Caki2 (cell line): ENCODE measurements at regions not wholly inside any gene's neighbourhood (a gene's known extent, or its start where the extent isn't known, plus 50 kb on each side); places are given as distances from the start of the nearest gene placed in this dataset.
A peak's percentile ranks its signal among the peaks of the same experiment; 100 is the strongest.

Experiments used
- DNase-seq: peaks from one replicate; pipeline ENCODE4 v3.0.0-alpha.2; 2015; ENCODE audit warnings: low read depth
- in situ Hi-C: cut with HindIII; loops from 2 replicates; pipeline ENCODE4 v1.10.0; 2016; ENCODE audit warnings: low sequenced_read_pairs, low pct_unique_long_range_greater_than_20kb, mixed read lengths

DNA sequence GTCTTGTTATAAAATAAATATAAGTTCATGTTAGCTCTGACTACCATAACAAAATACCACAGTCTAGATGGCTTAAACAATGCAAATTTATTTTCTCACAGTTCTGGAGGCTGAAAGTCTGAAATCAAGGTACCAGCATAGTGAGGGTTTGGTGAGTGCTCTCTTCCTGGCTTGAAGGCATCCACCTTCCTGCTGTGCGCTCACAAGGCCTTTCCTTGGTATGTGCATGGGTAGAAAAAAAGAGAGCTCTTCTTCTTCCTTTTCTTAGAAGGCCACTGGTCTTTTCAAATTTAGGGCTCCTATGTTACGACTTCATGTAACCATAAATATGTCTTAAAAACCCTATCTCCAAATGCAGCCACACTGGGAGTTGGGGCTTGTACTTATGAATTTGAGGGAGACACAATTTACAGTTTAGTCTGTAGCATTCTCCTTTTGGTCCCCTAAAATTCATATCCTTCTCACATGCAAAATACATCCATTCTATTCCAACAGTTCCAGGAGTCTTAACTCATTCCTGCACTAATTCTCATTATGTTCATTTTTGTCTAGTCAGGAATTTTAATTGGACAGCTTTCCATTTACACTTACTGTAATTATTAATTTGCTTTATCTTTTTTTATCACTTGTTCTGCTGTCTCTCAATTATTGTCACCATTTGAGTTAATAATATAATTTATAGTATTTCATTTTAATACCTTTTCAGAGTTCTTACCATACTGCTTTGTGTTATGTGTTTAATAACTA lies 381.9 kb upstream of the EPHA7 start:
- in situ Hi-C loops, result no loop called here
- no peak for DNase-seq

DNA sequence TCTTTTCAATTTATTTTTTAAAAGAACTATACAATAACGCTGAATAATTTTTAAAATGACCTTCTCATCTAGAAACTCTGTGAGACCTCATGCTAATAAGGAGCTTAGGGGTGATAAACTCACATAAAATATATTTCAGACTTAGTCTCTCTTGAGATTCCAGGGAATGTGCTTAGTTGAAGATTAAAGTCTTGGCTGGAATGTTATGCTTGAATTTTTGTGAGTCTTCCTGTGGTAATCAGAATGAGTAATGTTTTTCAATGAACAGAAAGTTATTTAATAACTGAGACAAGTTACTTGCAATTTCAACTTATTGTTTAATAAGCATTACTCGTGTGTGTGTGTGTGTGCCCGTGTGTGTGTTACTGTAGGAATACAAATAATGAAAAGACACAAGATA lies 379.9 kb upstream of the EPHA7 start:
- in situ Hi-C loops, result no loop called here
- DNase-seq, result peak; percentile 49

DNA sequence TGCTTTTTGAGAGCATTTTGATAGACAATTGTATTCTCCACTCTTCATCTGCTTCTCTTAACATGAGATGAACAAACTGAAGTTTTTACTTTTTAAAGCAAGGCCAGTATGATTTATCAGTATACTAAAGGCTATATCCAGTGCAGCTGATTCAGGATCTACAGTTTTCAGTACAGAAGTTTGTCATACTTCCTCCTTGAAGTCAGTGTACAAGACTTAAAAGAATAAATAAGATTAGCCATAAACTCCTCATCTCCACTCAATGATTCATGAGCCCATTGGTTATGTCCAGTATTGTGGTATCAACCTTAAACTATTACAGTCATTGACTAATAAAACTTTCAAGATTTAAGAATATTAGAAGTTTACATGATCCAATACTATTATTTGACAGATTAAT lies 374.8 kb upstream of the EPHA7 start:
- in situ Hi-C loops, result no loop called here
- no peak for DNase-seq

DNA sequence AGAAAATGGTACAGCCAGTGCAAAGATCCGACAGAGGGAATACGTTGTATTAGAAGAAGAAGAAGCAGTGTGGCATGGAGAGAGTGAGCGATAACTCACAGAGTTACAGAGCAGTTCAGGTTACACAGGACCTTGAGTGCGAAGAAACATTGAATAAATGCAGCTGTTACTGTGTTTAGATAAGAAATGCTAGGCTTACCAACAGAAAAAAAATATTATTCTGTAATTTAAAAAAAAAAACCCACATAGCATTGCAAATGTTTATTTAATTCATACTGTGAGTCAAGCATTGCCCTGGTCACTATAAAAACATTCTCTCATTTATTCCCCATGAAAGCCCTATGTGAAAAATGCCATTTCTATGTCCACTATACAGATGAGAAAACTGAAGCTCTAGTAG lies 373.4 kb upstream of the EPHA7 start:
- peak; percentile 60 for DNase-seq
- in situ Hi-C loops, result no loop called here

DNA sequence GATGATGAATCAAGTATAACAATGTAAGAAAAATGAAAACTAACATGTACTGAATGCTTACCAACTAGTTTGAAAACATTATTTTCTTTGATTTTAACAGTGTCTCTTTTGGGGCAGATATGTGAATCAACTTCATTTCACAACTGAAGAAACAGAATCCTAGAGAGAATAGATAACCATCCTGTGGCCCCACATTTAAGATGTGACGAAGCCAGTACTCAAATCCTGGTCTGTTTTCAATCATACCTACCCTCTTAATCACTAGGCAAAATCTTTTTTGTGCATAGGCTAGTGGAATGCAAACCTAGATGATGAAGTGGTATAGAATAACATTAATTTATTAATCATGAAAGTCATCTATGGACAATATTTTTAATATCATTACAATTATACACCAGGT lies 371.6 kb upstream of the EPHA7 start:
- in situ Hi-C loops, result no loop called here
- DNase-seq, result no peak

DNA sequence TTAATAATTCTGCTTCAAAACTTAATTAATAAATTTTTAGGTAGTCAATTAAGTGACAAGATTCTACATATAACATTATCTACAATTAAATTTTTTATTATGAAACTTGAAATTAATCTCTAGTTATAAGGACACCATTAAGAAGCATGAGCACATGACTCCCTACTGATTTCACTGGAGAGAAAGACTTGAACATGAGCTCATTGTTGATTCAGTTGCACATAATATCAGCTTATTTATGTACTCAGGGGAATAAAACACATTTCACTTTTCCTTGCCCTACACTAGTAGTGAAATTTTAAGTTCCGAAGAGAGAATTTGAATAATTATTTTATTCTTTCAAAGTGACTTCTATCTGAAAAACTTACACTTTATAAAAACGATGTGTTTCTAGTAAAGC lies 370.2 kb upstream of the EPHA7 start:
- in situ Hi-C loops, result no loop called here
- DNase-seq, result no peak

DNA sequence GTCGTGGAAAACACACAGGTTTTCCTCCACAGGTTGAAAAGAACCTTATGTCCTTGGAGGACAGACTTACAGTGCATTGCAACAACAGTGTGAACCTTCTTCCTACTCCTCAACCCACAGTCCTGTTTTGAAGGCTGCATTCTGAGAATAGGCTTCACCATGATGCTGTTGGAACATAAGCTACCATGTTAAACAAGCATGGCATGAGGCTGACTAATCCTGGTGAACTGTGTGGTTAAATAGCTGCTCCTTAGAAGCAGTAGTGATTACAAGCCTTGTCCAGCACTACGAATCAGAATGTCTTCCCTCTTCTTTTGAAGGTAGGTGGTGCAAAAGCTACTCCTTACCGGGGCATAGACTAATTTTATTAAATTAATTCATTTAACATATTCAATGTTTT lies 368.5 kb upstream of the EPHA7 start:
- in situ Hi-C loops, result no loop called here
- DNase-seq, result no peak

DNA sequence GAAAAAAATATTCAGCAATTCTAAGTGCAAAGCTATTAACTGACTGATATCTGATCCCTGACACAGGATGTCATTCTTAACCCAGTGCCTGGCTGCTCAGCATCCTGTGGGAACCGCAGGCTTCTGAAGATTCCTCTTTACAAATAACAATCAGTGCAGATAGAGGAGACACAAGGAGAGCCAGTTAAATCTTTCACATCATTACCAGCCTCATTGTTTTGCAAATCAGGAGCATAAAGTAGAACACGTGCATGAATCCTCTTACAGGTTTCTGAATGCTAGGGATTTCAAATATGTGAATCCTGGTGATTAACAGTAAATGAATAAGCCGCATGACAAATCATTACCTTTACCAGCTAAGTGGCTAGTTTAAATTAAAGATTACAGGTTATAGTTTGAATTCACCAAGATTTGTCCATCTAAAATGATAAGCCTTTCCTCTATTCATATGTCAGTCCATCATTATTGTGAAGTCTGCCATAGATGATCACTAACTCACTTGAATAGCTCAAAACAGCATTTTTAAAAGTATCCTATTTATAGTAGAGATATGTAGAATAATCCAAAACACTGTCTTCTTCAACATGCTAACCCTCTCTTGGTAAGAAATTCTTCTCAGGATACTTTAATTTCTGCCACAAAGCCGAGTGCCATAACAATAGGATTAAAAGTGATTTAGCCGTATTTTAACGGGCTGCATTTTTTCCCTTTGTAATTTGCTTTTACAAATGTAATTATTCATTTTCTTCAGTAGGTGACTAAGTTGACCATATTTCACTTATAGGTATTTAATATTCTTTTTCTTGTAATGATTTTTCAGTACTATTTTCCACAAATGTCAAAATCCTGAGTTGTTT lies 367.3 kb upstream of the EPHA7 start:
- DNase-seq, result peak; percentile 66
- in situ Hi-C loops, result no loop called here

DNA sequence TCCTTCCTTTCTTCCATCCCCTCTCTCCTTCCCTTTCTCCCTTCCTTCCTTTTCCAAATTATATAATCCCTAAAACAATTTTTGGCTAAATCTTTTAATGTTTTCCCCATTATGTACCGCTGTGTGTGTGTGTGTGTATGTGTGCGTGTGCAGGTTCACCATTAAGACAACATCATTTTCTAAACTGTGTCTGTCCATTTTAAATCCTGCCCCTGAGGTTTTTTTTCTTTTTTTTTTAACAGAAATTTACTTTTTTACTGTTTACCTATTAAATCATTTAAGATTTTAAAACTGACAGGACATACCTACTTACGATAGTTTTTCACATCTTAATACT lies 366.3 kb upstream of the EPHA7 start:
- in situ Hi-C loops, result no loop called here
- DNase-seq, result no peak

DNA sequence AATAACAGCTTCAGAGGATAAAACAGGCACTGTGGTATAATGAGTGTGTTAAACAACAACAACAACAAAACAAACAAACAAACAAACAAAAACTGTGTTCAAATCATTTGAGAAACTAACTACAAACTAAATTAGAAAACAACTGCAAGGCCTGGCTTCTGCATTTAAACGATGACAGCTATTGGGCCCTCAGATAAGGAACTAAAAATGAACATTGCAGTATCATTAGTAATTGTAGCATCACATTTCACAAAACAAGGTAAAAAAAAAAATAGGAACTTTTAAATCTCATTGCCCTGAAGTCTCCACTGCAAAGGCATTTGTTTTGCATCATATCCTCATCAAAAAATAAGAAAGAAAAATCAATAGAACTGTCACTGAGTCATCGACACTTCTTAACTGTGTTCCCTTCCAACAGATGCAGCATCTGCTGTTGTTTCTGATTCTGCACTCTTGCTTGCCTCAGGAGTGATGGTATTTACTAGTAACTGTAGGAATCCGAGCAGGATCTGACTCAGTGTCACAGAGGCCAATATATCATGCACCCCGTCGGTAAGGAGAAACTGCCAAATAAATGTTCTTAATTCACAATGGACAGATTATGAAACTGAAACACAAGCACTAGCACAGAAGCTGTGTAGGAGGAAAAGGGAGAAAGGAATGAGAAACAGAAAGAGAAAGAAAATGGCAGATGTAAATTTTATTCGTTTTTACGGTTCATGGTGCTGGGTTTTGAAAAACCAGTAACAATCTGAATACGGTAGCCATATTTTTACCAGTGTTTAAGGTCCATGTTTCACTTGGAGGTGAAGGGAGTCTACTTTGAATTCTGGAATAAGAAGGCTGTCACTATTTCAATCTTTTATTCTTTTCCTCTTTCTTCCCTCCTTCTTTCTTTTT lies 365.7 kb upstream of the EPHA7 start:
- DNase-seq, result peak; percentile 66
- in situ Hi-C loops, result no loop called here

DNA sequence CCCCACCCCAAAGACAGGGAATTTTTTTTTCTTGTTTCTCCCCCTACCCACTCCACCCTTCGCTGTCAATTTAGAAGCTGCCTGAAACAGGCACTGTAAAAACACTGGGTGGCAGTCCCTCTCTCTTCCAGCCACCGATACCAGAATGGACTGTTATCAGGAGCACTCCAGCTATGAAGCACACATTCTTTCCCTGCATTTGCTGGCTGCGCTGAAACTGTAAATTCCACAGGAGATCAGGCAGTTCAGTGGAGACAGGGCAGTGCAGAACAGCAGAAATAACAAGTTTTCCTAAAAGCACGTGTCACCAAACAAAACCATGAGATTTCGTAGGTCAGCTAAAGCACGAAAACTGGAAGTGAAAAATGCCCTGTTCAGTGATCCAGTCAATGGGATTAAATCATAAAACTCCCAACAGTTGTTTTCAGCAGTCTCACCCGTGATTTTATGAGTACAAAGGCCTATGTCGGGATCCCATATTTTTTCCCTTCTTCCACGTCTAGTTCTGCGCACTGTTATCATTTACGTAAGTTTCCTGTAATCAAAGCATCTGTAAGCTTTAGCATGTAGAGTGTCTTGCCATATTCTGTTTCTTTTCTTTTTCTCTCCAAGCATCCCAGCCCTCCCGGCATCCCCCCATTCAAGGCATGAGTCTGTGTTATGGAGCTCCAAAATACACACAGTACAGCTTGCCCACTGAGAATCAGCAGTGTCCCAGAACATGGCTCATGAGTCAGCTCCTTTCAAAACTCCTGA lies 359.9 kb upstream of the EPHA7 start:
- in situ Hi-C loops, result no loop called here
- DNase-seq, result peak; percentile 45

DNA sequence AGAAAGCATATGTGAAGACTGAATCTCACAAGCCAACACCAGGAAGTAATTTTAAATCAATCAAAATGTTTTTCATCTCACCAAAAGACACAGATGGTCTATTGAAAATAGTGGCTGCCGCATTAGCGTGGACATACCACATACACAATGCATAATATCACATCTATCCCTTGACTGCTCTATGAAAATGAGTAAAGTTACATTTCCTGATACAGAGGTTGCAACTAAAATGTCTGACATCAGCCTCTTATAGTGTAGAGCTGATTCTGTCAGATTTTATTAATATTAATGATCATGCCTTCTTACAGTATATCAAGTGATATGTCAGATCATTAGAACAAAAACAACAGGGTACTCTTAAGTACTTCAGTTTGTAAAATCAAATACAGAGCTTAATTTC lies 339.8 kb upstream of the EPHA7 start:
- in situ Hi-C loops, result no loop called here
- DNase-seq, result no peak

DNA sequence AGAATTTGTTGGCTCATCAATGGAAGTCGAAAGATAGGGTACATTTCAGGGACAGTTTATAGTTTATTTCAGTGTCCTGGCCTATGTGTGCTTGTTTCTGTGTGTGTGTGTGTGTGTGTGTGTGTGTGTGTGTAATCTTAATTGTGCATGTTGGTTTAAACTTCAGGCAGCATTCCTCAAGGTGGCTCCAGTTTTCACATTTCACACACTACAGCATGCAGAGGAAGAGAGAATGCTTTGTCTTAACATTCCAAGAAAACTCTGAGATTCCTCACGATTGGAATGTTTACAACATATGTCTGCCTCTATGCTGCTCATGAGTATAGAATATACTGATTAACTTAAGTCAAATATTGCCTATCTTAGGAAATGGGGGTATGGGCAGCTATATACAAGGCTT lies 332.6 kb upstream of the EPHA7 start:
- in situ Hi-C loops, result no loop called here
- no peak for DNase-seq

DNA sequence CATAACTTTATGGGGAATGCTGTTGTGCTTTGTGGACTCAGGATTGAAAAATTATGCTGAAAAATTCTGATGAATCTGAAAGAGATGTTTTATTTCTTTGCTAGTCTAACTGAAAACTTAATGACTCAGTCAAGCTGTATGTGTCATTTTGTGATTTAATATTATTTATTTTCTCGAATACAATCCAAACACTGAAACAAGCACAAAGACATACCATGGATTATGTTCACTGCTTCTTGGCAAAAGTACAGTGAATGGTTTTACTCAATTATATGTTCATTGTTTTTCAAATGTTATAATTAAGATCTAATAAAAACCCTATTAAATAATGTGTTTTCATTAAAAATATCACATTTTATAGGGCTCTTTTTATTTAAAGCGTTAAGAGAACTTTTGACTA lies 330.6 kb upstream of the EPHA7 start:
- in situ Hi-C loops, result no loop called here
- DNase-seq, result no peak

DNA sequence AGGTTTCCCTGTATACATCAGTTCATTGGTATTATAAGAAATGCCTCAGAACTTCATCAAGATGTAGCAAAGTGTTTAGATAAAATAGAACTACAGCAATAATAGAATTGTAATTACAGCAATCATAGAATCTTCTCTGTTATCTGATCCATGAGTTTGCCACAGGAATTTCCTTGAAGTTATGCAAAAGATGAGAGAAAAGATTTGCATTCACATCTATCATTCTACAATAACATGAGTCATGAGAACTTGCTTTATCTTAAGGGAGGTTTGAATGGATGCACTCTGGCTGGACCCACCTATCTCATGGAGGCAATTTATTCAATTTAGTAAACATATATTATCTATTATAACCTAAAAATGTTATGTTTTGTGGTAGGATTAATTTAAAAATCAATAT lies 329.8 kb upstream of the EPHA7 start:
- DNase-seq, result no peak
- in situ Hi-C loops, result no loop called here

DNA sequence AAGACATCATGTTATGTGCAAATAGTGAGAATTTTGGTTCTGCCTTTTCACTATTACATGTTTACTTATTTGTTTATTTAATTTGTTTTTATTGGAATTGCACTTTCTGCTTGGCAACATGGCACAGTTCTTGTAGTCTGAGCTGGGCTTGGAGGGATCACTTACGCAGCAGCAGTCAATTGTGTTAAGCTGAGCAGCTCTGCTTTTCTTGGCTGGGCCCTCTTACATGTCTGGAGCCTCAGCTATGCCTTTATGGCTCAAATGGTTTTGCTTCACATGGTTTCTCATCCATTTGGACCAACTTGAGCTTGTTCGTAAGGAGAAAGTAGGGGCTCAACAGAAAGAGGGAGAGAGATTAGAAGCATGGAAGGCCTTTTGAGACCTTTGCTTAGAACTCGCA lies 327.5 kb upstream of the EPHA7 start:
- in situ Hi-C loops, result no loop called here
- no peak for DNase-seq

DNA sequence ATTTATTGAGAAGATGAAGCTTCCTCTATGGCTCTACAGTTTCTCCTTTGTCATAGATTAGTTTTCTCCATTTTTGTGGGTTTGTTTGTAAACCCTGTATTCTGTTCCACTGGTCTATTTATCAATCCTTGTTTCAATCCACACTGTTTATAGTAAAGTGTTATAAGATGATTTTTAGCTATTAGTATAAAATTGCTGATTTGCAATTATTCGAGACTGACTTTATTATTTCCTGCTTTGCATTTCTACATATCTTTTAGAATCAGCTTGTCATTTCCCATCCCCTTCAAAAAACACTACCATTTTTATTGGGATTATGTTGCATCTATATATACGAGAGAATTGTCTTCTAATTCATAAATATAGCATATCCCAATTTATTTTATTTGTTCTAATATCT lies 325.9 kb upstream of the EPHA7 start:
- in situ Hi-C loops, result no loop called here
- DNase-seq, result no peak

DNA sequence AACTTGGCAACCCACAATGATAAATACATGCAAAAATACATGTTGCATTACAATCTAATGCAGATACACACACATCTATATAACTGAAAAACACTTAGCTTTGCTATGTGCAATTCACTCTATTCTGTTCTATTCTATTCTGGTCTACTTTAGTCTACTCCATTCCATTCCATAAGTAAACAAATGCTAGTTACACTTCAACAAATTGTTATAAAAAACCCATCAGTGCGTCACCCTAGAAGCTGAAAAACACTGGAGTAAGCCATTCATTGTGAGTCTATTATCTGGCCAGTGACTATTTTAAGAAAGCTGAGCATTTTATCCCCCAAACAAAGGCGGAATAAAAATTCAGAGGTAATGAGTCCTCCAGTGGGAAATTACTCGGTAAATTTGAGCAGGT lies 315.7 kb upstream of the EPHA7 start:
- DNase-seq, result no peak
- in situ Hi-C loops, result no loop called here
